ENCODE measurements at regions not wholly inside any gene's neighbourhood (a gene's known extent, or its start where the extent isn't known, plus 50 kb on each side); places are given as distances from the start of the nearest gene placed in this dataset.

DNA sequence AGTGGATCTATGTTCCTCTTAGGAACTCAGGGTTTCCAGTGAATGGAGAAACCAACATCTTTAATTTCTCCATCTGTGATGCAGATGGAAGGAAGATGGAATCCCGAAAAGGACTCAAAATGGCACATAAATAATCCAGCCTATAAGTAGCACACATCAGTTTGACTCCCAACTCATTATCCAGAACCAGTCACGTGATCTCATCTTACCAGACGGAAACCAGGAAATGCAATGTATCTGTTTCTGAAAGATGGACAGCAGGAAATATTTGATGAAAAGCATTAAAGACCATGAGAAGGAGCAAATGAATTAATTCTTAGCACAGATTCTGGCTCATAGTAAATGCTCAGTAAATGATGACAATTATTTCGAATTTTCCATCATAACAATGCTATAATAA is 443.1 kb upstream of the FMR1 start:
- POLR2A ChIA-PET, result no interaction called here
- no peak for DNase-seq (ENCODE audit: extremely low spot score)
- TF ChIP-seq, protein P1, sequence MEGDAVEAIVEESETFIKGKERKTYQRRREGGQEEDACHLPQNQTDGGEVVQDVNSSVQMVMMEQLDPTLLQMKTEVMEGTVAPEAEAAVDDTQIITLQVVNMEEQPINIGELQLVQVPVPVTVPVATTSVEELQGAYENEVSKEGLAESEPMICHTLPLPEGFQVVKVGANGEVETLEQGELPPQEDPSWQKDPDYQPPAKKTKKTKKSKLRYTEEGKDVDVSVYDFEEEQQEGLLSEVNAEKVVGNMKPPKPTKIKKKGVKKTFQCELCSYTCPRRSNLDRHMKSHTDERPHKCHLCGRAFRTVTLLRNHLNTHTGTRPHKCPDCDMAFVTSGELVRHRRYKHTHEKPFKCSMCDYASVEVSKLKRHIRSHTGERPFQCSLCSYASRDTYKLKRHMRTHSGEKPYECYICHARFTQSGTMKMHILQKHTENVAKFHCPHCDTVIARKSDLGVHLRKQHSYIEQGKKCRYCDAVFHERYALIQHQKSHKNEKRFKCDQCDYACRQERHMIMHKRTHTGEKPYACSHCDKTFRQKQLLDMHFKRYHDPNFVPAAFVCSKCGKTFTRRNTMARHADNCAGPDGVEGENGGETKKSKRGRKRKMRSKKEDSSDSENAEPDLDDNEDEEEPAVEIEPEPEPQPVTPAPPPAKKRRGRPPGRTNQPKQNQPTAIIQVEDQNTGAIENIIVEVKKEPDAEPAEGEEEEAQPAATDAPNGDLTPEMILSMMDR (IDR thresholded peaks at IDR 0.05; ENCODE audit: control extremely low read depth, extremely low read depth, low read depth, missing control alignments), result no peak
- CTCF ChIA-PET, result no interaction called here

DNA sequence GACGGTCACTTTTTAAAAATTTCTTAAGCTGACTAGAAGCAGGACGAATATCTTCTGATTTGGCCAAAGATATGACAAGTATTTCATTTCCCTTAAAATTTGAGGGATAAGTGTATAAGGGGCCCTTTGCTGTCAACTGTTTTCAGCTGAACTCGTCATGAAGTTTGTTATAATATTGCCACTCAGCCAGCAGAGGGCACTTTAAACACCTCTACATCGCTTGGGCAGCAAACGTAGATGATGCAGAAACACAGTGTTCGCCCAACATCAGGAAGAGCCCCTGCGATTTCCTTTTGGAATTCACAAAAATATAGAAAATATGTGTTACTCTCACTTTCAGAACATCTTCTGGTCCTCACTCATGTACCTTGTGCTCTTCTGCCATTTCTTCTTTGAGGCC is 435.7 kb upstream of the FMR1 start:
- ChIA-PET POLR2A (no interaction called here), CTCF (interaction anchor here (1.0 to 2.9 kb wide), 4 partner anchors 9 to 362 kb away, joined by 3 to 10 read pairs (median 3); no protein-coding TSS in a partner anchor)
- TF ChIP-seq, protein P1 (IDR thresholded peaks at IDR 0.05; ENCODE audit: control extremely low read depth, extremely low read depth, low read depth, missing control alignments), result peak; percentile 19
- peak; percentile 1 for DNase-seq (ENCODE audit: extremely low spot score)

DNA sequence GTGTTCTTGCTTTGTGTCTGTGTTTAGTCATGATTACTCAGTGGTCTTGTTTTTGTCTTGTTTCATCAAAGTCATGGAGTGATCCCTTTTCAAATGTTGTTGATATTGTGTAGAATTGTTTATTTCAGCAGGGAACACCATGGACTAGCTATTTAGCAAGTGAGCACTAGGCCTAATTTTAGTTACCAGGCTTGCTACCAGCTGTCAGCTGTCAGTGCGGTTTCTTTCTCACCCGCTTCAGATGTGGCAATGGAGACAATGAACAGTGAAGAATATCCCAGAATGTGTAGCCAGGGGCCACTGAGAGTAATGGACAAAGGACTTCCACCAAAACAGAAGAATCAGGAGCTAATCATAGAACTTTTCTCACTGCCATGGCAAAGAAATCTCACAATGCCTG is 432.8 kb upstream of the FMR1 start:
- no peak for DNase-seq (ENCODE audit: extremely low spot score)
- ChIA-PET CTCF (no interaction called here), POLR2A (no interaction called here)
- TF ChIP-seq, protein P1 (IDR thresholded peaks at IDR 0.05; ENCODE audit: control extremely low read depth, extremely low read depth, low read depth, missing control alignments), result no peak

DNA sequence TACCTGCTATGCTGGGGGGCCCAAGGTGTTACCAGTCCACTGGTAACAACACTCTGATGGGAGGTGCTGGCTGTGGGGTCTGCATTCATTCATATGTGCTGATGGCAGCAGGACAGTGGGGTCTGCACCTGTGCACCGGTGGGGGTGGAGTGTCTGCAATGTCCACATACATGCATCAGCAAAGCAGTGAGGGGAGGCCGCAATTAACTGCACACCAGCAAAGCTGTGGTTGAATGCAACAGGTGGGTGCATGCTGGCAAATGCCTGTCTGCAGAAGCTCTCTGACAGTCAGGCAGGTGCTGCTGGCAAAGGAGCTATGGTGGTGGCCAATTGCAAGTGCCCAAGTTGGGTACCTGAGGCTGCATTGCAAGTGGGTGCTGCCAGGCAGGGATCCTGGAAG is 426.5 kb upstream of the FMR1 start:
- TF ChIP-seq, protein P1 (IDR thresholded peaks at IDR 0.05; ENCODE audit: control extremely low read depth, extremely low read depth, low read depth, missing control alignments), result no peak

DNA sequence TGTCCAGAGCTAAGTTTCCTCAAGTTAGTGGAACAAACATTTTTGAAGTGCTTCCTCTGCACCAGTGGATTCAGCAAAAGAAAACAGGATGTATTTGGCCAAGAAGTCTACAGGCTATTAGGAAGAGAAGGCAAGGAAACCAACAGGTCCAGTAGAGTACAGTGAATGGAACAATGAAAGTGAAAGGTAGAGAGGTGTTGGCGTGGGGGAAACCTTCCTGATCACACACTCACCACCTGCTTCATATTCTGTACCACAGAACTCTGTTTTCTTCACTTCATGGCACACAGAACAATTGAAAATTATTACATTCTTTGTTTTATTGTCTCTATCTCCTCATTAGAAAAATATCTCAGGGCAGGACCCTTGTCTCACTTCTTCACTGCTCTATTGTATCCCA is 417.4 kb upstream of the FMR1 start:
- no peak for DNase-seq (ENCODE audit: extremely low spot score)
- CTCF ChIA-PET, result no interaction called here
- POLR2A ChIA-PET, result no interaction called here
- TF ChIP-seq, protein P1 (IDR thresholded peaks at IDR 0.05; ENCODE audit: control extremely low read depth, extremely low read depth, low read depth, missing control alignments), result no peak

More for the DNA sequence above, 426.5 kb upstream of the FMR1 start:
- DNase-seq (ENCODE audit: extremely low spot score), result no peak
- CTCF ChIA-PET, result interaction anchor here (2.6 kb wide), 1 partner anchor 9 kb away, joined by 10 read pairs; no protein-coding TSS in a partner anchor
- POLR2A ChIA-PET, result no interaction called here

DNA sequence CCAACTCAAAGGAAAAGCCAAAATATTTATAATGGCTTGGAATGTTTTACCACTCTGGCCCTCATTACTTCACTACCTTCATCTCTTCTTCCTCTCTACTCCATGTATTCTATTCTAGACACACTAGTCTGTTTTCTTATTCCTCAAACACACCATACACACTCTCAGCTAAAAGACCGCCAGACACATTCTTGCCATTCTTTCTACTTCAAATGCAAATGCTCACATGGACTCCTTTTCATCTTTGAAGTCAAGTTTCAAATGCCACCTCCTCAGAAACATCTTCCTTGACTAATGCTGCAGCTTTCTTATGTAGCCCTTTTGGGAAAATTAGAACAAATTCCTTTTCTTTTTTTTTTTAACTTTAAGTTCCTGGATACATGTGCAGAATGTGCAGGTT is 412.9 kb upstream of the FMR1 start:
- ChIA-PET CTCF (no interaction called here), POLR2A (no interaction called here)
- DNase-seq (ENCODE audit: extremely low spot score), result no peak
- TF ChIP-seq, protein P1 (IDR thresholded peaks at IDR 0.05; ENCODE audit: control extremely low read depth, extremely low read depth, low read depth, missing control alignments), result no peak

DNA sequence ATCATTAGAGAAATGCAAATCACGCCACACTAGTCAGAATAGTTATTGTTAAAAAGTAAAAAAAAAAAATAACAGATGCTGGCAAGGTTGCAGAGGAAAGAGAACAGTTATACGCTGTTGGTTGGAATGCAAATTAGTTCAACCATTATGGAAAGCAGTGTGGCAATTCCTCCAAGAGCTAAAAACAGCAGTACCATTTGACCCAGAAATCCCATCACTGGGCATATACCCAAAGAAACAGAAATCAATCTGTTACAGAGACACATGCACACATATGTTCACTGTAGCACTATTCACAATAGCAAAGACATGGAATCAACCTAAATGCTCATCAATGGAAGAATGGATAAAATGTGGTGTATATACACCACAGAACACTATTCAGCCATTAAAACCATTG is 388.7 kb upstream of the FMR1 start:
- ChIA-PET CTCF (no interaction called here), POLR2A (no interaction called here)
- DNase-seq (ENCODE audit: extremely low spot score), result no peak
- TF ChIP-seq, protein P1 (IDR thresholded peaks at IDR 0.05; ENCODE audit: control extremely low read depth, extremely low read depth, low read depth, missing control alignments), result no peak

Measured in GM10248 (cell line).